Endothelial cell of umbilical vein (primary cell): ENCODE measurements at regions not wholly inside any gene's neighbourhood (a gene's known extent, or its start where the extent isn't known, plus 50 kb on each side); places are given as distances from the start of the nearest gene placed in this dataset.

Source experiments
- BruUV-seq: library from RNA; stranded (reverse); fragments of 400-500 nt; replicated peaks from 2 replicates; lab custom pipeline; 2021; lab: Mats Ljungman, UMichigan
- CTCF ChIA-PET: fragments of 300-600, 350-600 bp; sonication (Branson Sonifier 250); formaldehyde crosslinking; loops from one replicate; lab custom pipeline; 2021; ENCODE audit warnings: antibody characterized with exemption, inconsistent platforms; lab: Charles Lee
- POLR2A ChIA-PET: fragments of 300-600, 350-600 bp; sonication (Branson Sonifier 250); formaldehyde crosslinking; loops from one replicate; lab custom pipeline; 2021; ENCODE audit warnings: antibody characterized with exemption, inconsistent platforms; lab: Charles Lee
- DNase-seq: peaks from one replicate; pipeline ENCODE4 v3.0.0-alpha.2; 2011; ENCODE audit warnings: low read depth, low spot score
- FAIRE-seq: peaks from 2 replicates; lab custom pipeline; 2011; peaks lifted over from hg19 to GRCh38; lab: Jason Lieb, UNC
- H2AFZ ChIP-seq: 2 replicates; pipeline ENCODE4 v1.6.0; 2012; ENCODE audit warnings: low read depth, low read length, control low read depth, inconsistent platforms
- H3K27ac ChIP-seq: 2 replicates; pipeline ENCODE4 v1.5.1; 2011; ENCODE audit warnings: low read depth, mild to moderate bottlenecking, control low read depth, low read length, moderate library complexity; ENCODE audit not compliant: insufficient read depth
- H3K27me3 ChIP-seq, 2 experiments: 2 replicates each; pipeline versions ENCODE4 v1.6.0 to v1.6.1; 2011; ENCODE audit warnings: low read length in 2 of 2, mixed read lengths in 1 of 2; ENCODE audit not compliant: control insufficient read depth in 2 of 2, insufficient read depth in 2 of 2
- H3K36me3 ChIP-seq, 2 experiments: 2 replicates in 1 of 2; 3 replicates in 1 of 2; pipeline ENCODE4 v1.5.1; 2011; ENCODE audit warnings: low read length in 2 of 2, mild to moderate bottlenecking in 1 of 2, moderate library complexity in 1 of 2; ENCODE audit not compliant: control insufficient read depth in 2 of 2, insufficient read depth in 2 of 2; ENCODE audit errors: extremely low read depth in 1 of 2
- H3K4me1 ChIP-seq: 3 replicates; pipeline ENCODE4 v1.5.1; 2011; ENCODE audit warnings: mild to moderate bottlenecking, low read length; ENCODE audit not compliant: control insufficient read depth, insufficient read depth; ENCODE audit errors: extremely low read depth
- H3K4me2 ChIP-seq: 2 replicates; pipeline ENCODE4 v1.6.1; 2011; ENCODE audit warnings: low read length, control low read depth, mixed read lengths; ENCODE audit not compliant: insufficient read depth
- H3K4me3 ChIP-seq, 3 experiments: fragments of 200-600 bp in 1 of 3; sonication (generic), shearing (Covaris generic) in 1 of 3; replicated peaks in 1 of 3; 2 replicates each; pipeline ENCODE4 v1.5.1; 2011 to 2016; ENCODE audit warnings: control low read depth in 3 of 3, low read length in 3 of 3, mild to moderate bottlenecking in 2 of 3, inconsistent platforms in 1 of 3, low read depth in 1 of 3, moderate library complexity in 1 of 3; ENCODE audit not compliant: insufficient read depth in 1 of 3
- H3K79me2 ChIP-seq: 2 replicates; pipeline ENCODE4 v1.6.0; 2012; ENCODE audit warnings: low read length, inconsistent platforms; ENCODE audit not compliant: control insufficient read depth, insufficient read depth
- H3K9ac ChIP-seq: replicated peaks from 2 replicates; pipeline ENCODE3; 2011; ENCODE audit warnings: low read length, control low read depth; ENCODE audit not compliant: insufficient read depth; ENCODE audit errors: extremely low read depth
- H3K9me1 ChIP-seq: replicated peaks from 3 replicates; pipeline ENCODE4 v1.6.0; 2011; ENCODE audit warnings: mild to moderate bottlenecking, low read length; ENCODE audit not compliant: control insufficient read depth, insufficient read depth; ENCODE audit errors: extremely low read depth
- H3K9me3 ChIP-seq: replicated peaks from 2 replicates; pipeline ENCODE4 v1.5.1; 2012; ENCODE audit warnings: low read length, inconsistent platforms; ENCODE audit not compliant: control insufficient read depth, insufficient read depth
- H4K20me1 ChIP-seq: replicated peaks from 2 replicates; pipeline ENCODE3; 2011; ENCODE audit warnings: mild to moderate bottlenecking, low read length; ENCODE audit not compliant: control insufficient read depth, insufficient read depth; ENCODE audit errors: extremely low read depth
- EZH2 ChIP-seq: IDR thresholded peaks from 2 replicates; pipeline ENCODE4 v1.6.1; 2012; ENCODE audit warnings: borderline replicate concordance, low read depth, mild to moderate bottlenecking, moderate library complexity, low read length, inconsistent platforms; ENCODE audit not compliant: severe bottlenecking
- GATA2 ChIP-seq: IDR thresholded peaks from 2 replicates; pipeline ENCODE4 v1.7.0; 2011; ENCODE audit warnings: low read depth, mild to moderate bottlenecking, moderate library complexity, mixed read lengths, low read length; ENCODE audit not compliant: insufficient read length, insufficient read depth
- JUN ChIP-seq: IDR thresholded peaks from 2 replicates; pipeline ENCODE4 v1.6.1; 2011; ENCODE audit warnings: borderline replicate concordance, low read depth; ENCODE audit not compliant: insufficient read length, insufficient read depth
- MYC ChIP-seq: IDR thresholded peaks from one replicate; pipeline ENCODE4 v1.6.1; 2011; ENCODE audit warnings: mild to moderate bottlenecking, low read depth, low read length
- POLR2A ChIP-seq: IDR thresholded peaks from 2 replicates; pipeline ENCODE4 v1.6.1; 2012; ENCODE audit warnings: low read depth, mild to moderate bottlenecking, control low read depth, low read length
- POLR2AphosphoS5 ChIP-seq: IDR thresholded peaks from 2 replicates; pipeline ENCODE4 v1.6.1; 2012; ENCODE audit warnings: low read depth, mild to moderate bottlenecking, control low read depth, low read length, moderate library complexity; ENCODE audit not compliant: insufficient read depth
- dilution Hi-C: fragments of 300-500 bp; cut with MboI; formaldehyde crosslinking; loops from one replicate; pipeline ENCODE4 v1.15.0; 2019; ENCODE audit warnings: low sequenced_read_pairs; ENCODE audit not compliant: extremely low pct_ligation_motif_present
- intact Hi-C: fragments of 100-400 bp; cut with micrococcal nuclease; formaldehyde crosslinking; loops from one replicate; pipeline ENCODE4 v1.10.0; 2022
- TF ChIP-seq, protein P1 (sequence below), 2 donors: IDR thresholded peaks; 1 replicate in 1 of 2; 2 replicates in 1 of 2; pipeline ENCODE4 v1.5.1; 2011; ENCODE audit warnings: low read length in 2 of 2, mild to moderate bottlenecking in 2 of 2, moderate library complexity in 2 of 2, control low read depth in 1 of 2, inconsistent platforms in 1 of 2, low read depth in 1 of 2; ENCODE audit not compliant: insufficient read depth in 1 of 2; ENCODE audit errors: extremely low read depth in 1 of 2
- TF ChIP-seq, protein P2 (sequence below): IDR thresholded peaks from 2 replicates; pipeline ENCODE4 v1.6.1; 2011; ENCODE audit not compliant: insufficient read depth, insufficient read length

DNA sequence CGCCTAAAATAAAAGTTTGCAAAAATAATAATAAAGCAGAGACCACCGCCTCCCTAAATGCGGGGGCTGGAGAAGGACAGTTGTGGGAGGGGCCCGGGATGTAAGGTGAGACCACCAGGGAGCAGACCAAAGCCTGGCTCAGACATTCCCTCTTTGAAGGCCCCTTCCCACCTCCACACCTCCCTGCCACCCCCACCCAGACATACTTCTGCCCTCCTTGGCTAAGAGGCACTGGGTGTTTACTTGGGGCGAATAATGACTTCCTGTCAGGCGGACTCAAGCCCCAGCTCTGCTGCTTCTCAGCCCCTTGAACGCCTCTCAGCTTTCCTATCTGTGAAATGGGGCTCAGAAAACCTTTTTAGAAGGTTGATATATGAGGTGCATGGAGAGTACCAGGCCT is 58.8 kb upstream of the GGTA1 start:
- peaks cover 20% of the 10 kb centered on the region for H3K4me1 ChIP-seq
- ChIA-PET POLR2A (interaction anchor here (0.5 to 1.0 kb wide), 2 partner anchors 10 to 131 kb away, joined by 5 read pairs; no protein-coding TSS in a partner anchor), CTCF (interaction anchor here (0.9 to 3.0 kb wide), 8 partner anchors 9 to 447 kb away, joined by 3 to 24 read pairs (median 4); no protein-coding TSS in a partner anchor)
- intact Hi-C loops (loop anchor here (1.0 kb wide), 1 partner anchor 11 kb away; no protein-coding TSS in a partner anchor), dilution Hi-C loops (no loop called here)
- DNase-seq: no peak
- peak overlapping the region; percentile 83 for H3K27ac ChIP-seq
- no peaks in the 10 kb centered on the region for H4K20me1 ChIP-seq
- no peak for TF ChIP-seq MYC
- TF ChIP-seq, protein P1, sequence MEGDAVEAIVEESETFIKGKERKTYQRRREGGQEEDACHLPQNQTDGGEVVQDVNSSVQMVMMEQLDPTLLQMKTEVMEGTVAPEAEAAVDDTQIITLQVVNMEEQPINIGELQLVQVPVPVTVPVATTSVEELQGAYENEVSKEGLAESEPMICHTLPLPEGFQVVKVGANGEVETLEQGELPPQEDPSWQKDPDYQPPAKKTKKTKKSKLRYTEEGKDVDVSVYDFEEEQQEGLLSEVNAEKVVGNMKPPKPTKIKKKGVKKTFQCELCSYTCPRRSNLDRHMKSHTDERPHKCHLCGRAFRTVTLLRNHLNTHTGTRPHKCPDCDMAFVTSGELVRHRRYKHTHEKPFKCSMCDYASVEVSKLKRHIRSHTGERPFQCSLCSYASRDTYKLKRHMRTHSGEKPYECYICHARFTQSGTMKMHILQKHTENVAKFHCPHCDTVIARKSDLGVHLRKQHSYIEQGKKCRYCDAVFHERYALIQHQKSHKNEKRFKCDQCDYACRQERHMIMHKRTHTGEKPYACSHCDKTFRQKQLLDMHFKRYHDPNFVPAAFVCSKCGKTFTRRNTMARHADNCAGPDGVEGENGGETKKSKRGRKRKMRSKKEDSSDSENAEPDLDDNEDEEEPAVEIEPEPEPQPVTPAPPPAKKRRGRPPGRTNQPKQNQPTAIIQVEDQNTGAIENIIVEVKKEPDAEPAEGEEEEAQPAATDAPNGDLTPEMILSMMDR (IDR thresholded peaks at IDR 0.05; ENCODE audit: extremely low read depth in 1 of 2, insufficient read depth in 1 of 2, low read depth in 1 of 2, low read length in 2 of 2): no peak
- TF ChIP-seq, protein P2, sequence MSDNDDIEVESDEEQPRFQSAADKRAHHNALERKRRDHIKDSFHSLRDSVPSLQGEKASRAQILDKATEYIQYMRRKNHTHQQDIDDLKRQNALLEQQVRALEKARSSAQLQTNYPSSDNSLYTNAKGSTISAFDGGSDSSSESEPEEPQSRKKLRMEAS: no peak
- TF ChIP-seq GATA2: no peak
- no peak for TF ChIP-seq POLR2A
- no peak for TF ChIP-seq JUN
- no peak for TF ChIP-seq EZH2
- no peak for TF ChIP-seq POLR2AphosphoS5
- H3K27me3 ChIP-seq: no peaks in the 10 kb centered on the region
- H2AFZ ChIP-seq: no peak overlapping the region
- no peaks in the 10 kb centered on the region for H3K79me2 ChIP-seq
- no TSS peak for BruUV-seq
- H3K4me3 ChIP-seq: no peak overlapping the region
- H3K36me3 ChIP-seq: no peaks in the 10 kb centered on the region
- no peaks in the 10 kb centered on the region for H3K9me3 ChIP-seq
- no peak for FAIRE-seq
- no peaks in the 10 kb centered on the region for H3K9me1 ChIP-seq
- peak overlapping the region; percentile 31 for H3K4me2 ChIP-seq
- no peak overlapping the region for H3K9ac ChIP-seq
